ENCODE measurements at regions not wholly inside any gene's neighbourhood (a gene's known extent, or its start where the extent isn't known, plus 50 kb on each side); places are given as distances from the start of the nearest gene placed in this dataset.

DNA sequence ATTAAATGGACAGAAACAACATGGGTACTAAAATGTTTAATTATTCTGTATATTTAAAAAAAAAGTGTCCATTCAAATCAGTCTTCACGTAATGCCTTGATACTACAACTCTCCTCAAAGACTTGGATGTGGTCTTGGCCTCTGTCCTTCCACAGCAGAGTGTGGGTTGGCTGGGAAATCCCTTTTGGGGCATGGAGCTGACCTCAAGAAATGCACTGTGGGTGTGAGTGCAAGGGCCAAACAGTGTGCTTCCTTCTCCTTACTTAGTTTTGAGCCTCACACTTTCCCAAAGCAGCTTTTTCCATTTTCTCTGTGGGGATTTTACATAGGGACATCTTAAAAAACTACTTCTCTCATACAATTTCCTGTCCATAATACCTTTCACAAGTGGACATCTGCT, 607.4 kb downstream of the EFNB2 start:
- ChIA-PET CTCF (ENCODE audit: partially characterized antibody) (interaction anchor here (1.5 kb wide), 1 partner anchor 10 kb away, joined by 3 read pairs; no protein-coding TSS in a partner anchor), POLR2A (ENCODE audit: partially characterized antibody) (no interaction called here)
- no peaks in the 10 kb centered on the region for H3K79me2 ChIP-seq (ENCODE audit: control insufficient read depth in 1 of 2, insufficient read depth in 2 of 2, low read length in 2 of 2)
- no peak overlapping the region for H2BK15ac ChIP-seq (ENCODE audit: low read length)
- H4K20me1 ChIP-seq (replicated peaks in 1 of 2; ENCODE audit: control insufficient read depth in 1 of 2, insufficient read depth in 2 of 2, low read length in 2 of 2): no peaks in the 10 kb centered on the region
- H3K27ac ChIP-seq (ENCODE audit: low read depth, low read length): no peak overlapping the region
- no peak overlapping the region for H2BK20ac ChIP-seq (ENCODE audit: low read length)
- no peak overlapping the region for H3K18ac ChIP-seq (ENCODE audit: extremely low read depth, low read length)
- no peak overlapping the region for H2BK120ac ChIP-seq (replicated peaks; ENCODE audit: low read depth, low read length)
- no peak overlapping the region for H3K9ac ChIP-seq (replicated peaks in 1 of 4; ENCODE audit: extremely low read depth in 1 of 4, low read depth in 3 of 4, low read length in 3 of 4)
- no peak overlapping the region for H3K14ac ChIP-seq (ENCODE audit: insufficient read length)
- H4K91ac ChIP-seq (replicated peaks; ENCODE audit: insufficient read length, low read length): no peak overlapping the region
- H4K8ac ChIP-seq (ENCODE audit: extremely low read depth, insufficient read depth, low read length): no peak overlapping the region
- H3K4me2 ChIP-seq (ENCODE audit: insufficient read depth in 1 of 2, low read depth in 2 of 2, low read length in 2 of 2): no peak overlapping the region
- H2AFZ ChIP-seq (ENCODE audit: low read length): no peak overlapping the region
- no peak overlapping the region for H2AK5ac ChIP-seq (ENCODE audit: low read depth, low read length)
- DNase-seq (ENCODE audit: low read depth in 1 of 2, low spot score in 2 of 2) (no peak), FAIRE-seq (no peak)
- H3K79me1 ChIP-seq (ENCODE audit: low read depth, low read length): no peaks in the 10 kb centered on the region
- no peak overlapping the region for H3K23ac ChIP-seq (ENCODE audit: insufficient read length)
- H3K27me3 ChIP-seq (replicated peaks in 1 of 4; ENCODE audit: control insufficient read depth in 3 of 4, extremely low read depth in 1 of 4, insufficient read depth in 3 of 4, low read length in 3 of 4): no peaks in the 10 kb centered on the region
- no peak overlapping the region for H3K4ac ChIP-seq (replicated peaks; ENCODE audit: insufficient read length, low read depth, low read length)
- H3K23me2 ChIP-seq (ENCODE audit: low read depth, low read length): no peaks in the 10 kb centered on the region
- no peaks in the 10 kb centered on the region for H3K36me3 ChIP-seq (ENCODE audit: control insufficient read depth in 2 of 4, insufficient read depth in 4 of 4, low read length in 3 of 4)
- no peak overlapping the region for H2BK12ac ChIP-seq (ENCODE audit: low read depth, low read length)
- TF ChIP-seq SIX5 (IDR thresholded peaks at IDR 0.05; ENCODE audit: low read depth, low read length) (no peak), CBX5 (IDR thresholded peaks at IDR 0.05; ENCODE audit: low read depth, low read length) (no peak), TAF1 (IDR thresholded peaks at IDR 0.05; ENCODE audit: low read depth, low read length) (no peak), SP1 (IDR thresholded peaks at IDR 0.05; ENCODE audit: low read depth, low read length) (no peak), CBX8 (IDR thresholded peaks at IDR 0.05; ENCODE audit: borderline replicate concordance, low read depth, low read length) (no peak), POLR2AphosphoS5 (IDR thresholded peaks at IDR 0.05; ENCODE audit: low read depth, low read length) (no peak), CHD2 (IDR thresholded peaks at IDR 0.05; ENCODE audit: low read length) (no peak), NANOG (IDR thresholded peaks at IDR 0.05; ENCODE audit: insufficient read depth, low read depth, low read length, poor library complexity, severe bottlenecking) (no peak), EP300 (IDR thresholded peaks at IDR 0.05; ENCODE audit: borderline replicate concordance in 1 of 2, low read depth in 2 of 2, low read length in 2 of 2) (no peak)
- no peak overlapping the region for H3K56ac ChIP-seq (replicated peaks; ENCODE audit: insufficient read length, low read depth, low read length)
- H4K5ac ChIP-seq (ENCODE audit: insufficient read length, low read depth, low read length): no peak overlapping the region
- no peak overlapping the region for H3K4me3 ChIP-seq (ENCODE audit: extremely low read depth in 1 of 4, insufficient read depth in 2 of 4, low read depth in 3 of 4, low read length in 4 of 4)
- H2BK5ac ChIP-seq (ENCODE audit: low read depth, low read length): no peak overlapping the region
- no peaks in the 10 kb centered on the region for H3K4me1 ChIP-seq (replicated peaks in 1 of 4; ENCODE audit: control insufficient read depth in 3 of 4, insufficient read depth in 4 of 4, low read length in 3 of 4)
- no peaks in the 10 kb centered on the region for H3K9me3 ChIP-seq (ENCODE audit: insufficient read depth in 2 of 2, low read depth in 1 of 2, low read length in 1 of 2)
- WGBS, 2 experiments (ENCODE audit: extremely low coverage in 1 of 2, insufficient coverage in 1 of 2, insufficient read length in 1 of 2, insufficient replicate concordance in 2 of 2, low coverage in 1 of 2, low lambda C conversion rate in 2 of 2, missing lambda C conversion rate in 1 of 2): 89% methylated on average over 1 of the region's 1 CpG; no CpG with 5 or more reads in 1 of the 2 experiments
